ENCODE measurements at regions not wholly inside any gene's neighbourhood (a gene's known extent, or its start where the extent isn't known, plus 50 kb on each side); places are given as distances from the start of the nearest gene placed in this dataset.

- H3K27ac ChIP-seq, result no peak overlapping the region
- H3K9me3 ChIP-seq (replicated peaks in 1 of 3), result no peaks in the 10 kb centered on the region
- TF ChIP-seq POLR2A (IDR thresholded peaks at IDR 0.05), result no peak
- TF ChIP-seq, protein P1, sequence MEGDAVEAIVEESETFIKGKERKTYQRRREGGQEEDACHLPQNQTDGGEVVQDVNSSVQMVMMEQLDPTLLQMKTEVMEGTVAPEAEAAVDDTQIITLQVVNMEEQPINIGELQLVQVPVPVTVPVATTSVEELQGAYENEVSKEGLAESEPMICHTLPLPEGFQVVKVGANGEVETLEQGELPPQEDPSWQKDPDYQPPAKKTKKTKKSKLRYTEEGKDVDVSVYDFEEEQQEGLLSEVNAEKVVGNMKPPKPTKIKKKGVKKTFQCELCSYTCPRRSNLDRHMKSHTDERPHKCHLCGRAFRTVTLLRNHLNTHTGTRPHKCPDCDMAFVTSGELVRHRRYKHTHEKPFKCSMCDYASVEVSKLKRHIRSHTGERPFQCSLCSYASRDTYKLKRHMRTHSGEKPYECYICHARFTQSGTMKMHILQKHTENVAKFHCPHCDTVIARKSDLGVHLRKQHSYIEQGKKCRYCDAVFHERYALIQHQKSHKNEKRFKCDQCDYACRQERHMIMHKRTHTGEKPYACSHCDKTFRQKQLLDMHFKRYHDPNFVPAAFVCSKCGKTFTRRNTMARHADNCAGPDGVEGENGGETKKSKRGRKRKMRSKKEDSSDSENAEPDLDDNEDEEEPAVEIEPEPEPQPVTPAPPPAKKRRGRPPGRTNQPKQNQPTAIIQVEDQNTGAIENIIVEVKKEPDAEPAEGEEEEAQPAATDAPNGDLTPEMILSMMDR (IDR thresholded peaks at IDR 0.05), result no peak
- DNase-seq, result no peak
- WGBS, 4 donors, result 82 to 91% (median 85%) methylated on average over 2 of the region's 2 CpGs
- no peak overlapping the region for H3K4me3 ChIP-seq
- no peaks in the 10 kb centered on the region for H3K27me3 ChIP-seq
- intact Hi-C loops (cut with DNase I), result no loop called here
- H3K36me3 ChIP-seq (replicated peaks in 1 of 2), result no peaks in the 10 kb centered on the region
- H3K4me1 ChIP-seq (replicated peaks in 1 of 2), result no peaks in the 10 kb centered on the region
Measured at GRCh38 chr4:127155116-127155515, 477.6 kb upstream of the INTU start.

DNA sequence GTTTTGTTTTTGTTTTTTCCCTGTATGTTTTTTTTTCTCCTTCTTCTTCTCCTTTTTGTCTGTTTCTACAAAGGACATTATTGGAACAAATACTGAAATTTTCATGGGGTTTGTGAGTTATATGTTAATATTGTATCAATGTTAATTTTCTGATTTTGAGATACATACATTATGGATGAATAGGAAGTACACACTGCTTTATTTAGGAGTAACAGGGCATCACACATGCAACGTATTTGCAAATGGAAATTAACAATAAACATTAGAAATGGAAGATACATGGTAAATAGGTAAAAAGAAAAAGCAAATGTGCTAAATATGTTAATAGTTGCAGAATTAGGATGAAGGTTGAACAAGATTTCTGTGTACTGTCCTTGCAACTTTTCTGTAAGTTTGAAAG, 477.2 kb upstream of the INTU start:
- no peak for TF ChIP-seq POLR2A (IDR thresholded peaks at IDR 0.05)
- TF ChIP-seq, protein P1 (IDR thresholded peaks at IDR 0.05), result no peak
- Histone ChIP-seq H3K9me3 (replicated peaks in 1 of 3) (no peaks in the 10 kb centered on the region), H3K4me3 (no peak overlapping the region), H3K36me3 (replicated peaks in 1 of 2) (no peaks in the 10 kb centered on the region), H3K27ac (no peak overlapping the region), H3K4me1 (replicated peaks in 1 of 2) (no peaks in the 10 kb centered on the region), H3K27me3 (no peaks in the 10 kb centered on the region)
- WGBS, 4 donors, result 46 to 76% (median 62%) methylated on average over 1 of the region's 1 CpG
- DNase-seq, result no peak
- intact Hi-C loops (cut with DNase I), result no loop called here

DNA sequence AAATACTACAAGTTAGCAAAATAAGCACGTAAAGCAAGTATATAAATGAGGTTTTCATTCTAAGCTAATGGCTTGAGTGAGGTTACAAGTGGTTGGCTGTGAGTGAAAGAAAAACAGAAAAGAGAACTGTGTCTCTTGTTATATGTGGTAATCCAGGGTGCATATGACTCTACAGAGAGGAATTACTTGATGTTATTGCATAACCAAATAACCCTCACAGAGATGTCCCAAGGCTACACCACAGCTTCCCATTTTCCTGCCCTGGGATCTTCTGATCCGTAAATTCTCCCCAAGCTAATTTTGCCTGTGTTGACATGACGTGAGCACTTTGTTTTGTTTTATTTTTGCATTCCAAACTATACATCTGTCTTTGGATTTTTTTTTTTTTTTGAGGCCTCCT, 470.0 kb upstream of the INTU start:
- Histone ChIP-seq H3K9me3 (replicated peaks in 1 of 3) (no peaks in the 10 kb centered on the region), H3K27me3 (no peaks in the 10 kb centered on the region), H3K4me1 (replicated peaks in 1 of 2) (no peaks in the 10 kb centered on the region), H3K27ac (no peak overlapping the region), H3K4me3 (no peak overlapping the region), H3K36me3 (replicated peaks in 1 of 2) (no peaks in the 10 kb centered on the region)
- DNase-seq, result no peak
- TF ChIP-seq POLR2A (IDR thresholded peaks at IDR 0.05), result no peak
- TF ChIP-seq, protein P1 (IDR thresholded peaks at IDR 0.05), result no peak
- WGBS, 4 donors, result 67 to 77% (median 68%) methylated on average over 3 of the region's 3 CpGs
- intact Hi-C loops (cut with DNase I), result no loop called here

DNA sequence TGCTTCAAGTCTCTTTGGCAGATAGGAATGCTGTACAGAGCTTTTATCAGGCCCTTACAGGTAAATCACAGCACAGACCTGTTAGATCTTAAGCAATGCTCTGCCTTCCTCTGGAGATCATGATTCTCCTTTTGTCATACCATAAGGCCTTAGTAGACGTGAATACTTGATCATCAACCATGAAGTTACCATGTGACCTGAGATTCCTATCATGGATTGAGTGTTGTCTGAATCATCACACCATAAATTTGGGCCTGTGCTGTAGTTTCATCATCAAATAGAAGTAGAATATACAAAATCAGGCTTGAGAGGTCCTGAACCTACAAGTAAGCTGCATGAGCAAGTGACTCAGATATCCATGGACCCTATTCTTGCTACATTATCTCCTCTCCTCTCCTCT, 466.8 kb upstream of the INTU start:
- Histone ChIP-seq H3K36me3 (replicated peaks in 1 of 2) (no peaks in the 10 kb centered on the region), H3K27me3 (no peaks in the 10 kb centered on the region), H3K9me3 (replicated peaks in 1 of 3) (no peaks in the 10 kb centered on the region), H3K4me3 (no peak overlapping the region), H3K27ac (no peak overlapping the region), H3K4me1 (replicated peaks in 1 of 2) (no peaks in the 10 kb centered on the region)
- TF ChIP-seq, protein P1 (IDR thresholded peaks at IDR 0.05), result no peak
- no peak for TF ChIP-seq POLR2A (IDR thresholded peaks at IDR 0.05)
- no peak for DNase-seq
- intact Hi-C loops (cut with DNase I), result no loop called here
- 55 to 100% (median 74%) methylated on average over 1 of the region's 1 CpG for WGBS, 4 donors
